ENCODE measurements at regions not wholly inside any gene's neighbourhood (a gene's known extent, or its start where the extent isn't known, plus 50 kb on each side); places are given as distances from the start of the nearest gene placed in this dataset.

DNA sequence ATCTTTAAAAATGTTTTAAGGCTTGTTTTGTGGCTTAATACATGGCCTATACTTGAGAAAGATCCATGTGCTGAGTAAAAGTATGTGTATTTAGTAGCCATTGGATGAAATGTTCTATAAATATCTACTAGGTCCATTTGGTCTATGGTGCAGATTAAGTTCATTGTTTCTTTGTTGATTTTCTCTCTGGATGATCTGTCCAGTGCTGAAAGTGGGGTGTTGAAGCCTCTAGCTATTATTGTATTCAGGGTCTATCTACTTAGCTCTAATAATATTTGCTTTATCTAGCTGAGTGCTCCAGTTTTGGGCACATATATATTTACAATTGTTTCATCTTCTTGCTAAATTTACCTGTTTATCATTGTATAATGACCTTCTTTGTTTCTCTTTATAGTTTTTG is 272.2 kb upstream of the NR4A3 start:
- no peak for DNase-seq (ENCODE audit: low spot score)

DNA sequence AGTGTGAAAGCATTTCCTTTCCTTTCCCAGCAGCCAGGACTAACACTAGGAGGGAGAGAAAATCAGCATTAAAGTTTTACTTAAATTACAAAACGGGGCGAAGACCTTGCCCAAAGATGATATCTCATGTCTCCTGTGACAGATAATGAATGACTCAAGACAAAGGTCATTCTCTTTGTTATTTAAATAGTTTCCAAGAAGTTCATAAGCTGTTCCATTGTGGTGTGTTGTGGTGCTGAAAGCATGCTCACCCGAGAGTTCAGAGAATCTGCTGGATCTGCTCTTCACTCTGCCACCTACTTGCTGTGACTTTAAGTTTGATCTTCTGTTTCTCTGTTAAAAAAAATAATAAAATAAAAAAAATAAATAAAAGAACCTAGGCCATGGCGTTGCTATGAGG is 265.9 kb upstream of the NR4A3 start:
- DNase-seq (ENCODE audit: low spot score), result no peak

DNA sequence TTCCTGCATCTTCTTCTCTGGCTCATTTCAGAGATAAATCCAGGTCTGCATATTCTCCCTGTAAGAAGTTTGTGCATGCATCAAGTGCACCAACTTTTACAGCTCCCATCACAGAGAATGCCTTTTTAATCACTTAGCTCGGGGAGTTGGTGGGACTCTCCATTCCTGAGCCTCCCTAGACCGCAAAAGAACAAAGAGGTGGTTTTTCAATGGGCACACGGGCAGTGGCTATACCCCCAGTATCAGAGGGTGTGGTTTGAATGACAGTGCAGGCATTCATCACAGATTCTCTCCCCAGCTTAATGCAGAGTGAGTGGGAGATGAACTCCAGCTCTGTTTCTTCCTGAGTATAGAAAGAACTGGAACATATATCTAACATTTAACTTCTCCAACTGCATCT is 264.7 kb upstream of the NR4A3 start:
- no peak for DNase-seq (ENCODE audit: low spot score)

DNA sequence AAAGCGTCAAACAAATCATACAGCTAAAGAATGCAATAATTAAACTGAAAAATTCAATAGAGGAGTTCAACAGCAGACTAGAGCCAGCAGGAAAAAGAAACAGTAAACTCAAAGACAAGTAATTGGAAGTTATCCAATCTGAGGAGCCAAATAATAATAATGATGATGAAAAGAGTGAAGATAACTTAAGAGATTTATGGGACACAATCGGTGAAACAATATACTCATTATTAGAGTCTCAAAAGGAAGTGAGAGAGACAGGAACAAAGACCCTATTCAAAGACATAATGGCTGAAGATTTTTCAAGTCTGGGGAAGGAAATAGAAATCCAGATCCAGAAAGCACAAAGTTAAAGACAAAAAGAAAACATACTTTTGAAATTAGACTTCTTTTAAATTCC is 263.9 kb upstream of the NR4A3 start:
- no peak for DNase-seq (ENCODE audit: low spot score)

DNA sequence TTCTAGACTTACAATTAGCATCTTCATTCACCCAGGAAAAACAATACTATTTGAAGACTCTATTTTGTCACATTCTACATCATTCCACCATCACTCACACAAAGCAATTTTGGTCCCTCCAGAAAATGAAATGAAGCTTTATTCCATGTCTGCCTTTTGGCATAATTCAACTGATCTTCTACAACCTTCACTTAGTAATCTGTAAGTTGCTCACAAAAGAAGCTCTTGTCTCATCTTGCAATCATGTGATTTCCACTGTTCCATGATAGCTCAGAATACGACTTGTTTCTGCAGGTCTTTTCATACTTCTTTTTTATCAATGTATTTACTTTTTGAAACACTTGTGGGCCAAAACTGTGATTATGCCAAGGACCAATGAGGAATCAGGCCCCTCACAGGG is 261.9 kb upstream of the NR4A3 start:
- no peak for DNase-seq (ENCODE audit: low spot score)

DNA sequence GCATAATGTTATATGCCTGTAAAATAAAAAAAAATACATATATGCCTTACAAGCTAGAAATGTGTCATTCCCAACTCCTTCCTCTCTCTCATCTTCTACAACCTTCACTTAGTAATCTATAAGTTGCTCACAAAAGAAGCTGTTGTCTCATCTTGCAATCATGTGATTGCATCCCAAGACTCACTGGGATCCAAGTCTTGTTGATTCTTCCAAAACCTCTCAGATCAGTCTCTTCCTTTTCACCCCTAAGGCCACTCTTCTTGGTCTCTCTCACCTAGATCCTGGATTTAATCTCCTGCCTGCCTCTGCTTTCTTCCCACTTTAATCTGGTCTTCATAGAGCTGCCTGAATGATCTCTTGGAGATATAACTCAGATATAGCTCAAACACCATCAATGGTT is 261.1 kb upstream of the NR4A3 start:
- no peak for DNase-seq (ENCODE audit: low spot score)

DNA sequence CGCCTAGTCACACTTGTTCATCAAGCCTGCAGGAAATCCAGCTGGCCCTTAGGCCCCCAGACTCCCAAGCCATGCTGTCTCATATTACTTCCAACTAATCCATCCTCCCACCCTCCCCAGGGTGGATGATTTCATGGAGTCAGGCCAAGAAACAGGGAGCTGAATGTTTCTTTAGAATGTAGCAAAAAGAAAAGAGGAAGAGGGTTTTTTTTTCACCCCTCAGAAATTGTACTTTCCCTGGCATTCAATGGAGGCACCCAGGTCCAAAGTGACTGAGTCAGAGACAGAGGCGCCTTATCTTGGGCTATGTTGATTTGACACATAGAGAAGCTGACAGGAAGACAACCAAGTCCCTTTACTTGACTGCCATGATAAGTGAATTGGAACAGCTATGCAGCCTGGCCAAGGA is 260.2 kb upstream of the NR4A3 start:
- no peak for DNase-seq (ENCODE audit: low spot score)

DNA sequence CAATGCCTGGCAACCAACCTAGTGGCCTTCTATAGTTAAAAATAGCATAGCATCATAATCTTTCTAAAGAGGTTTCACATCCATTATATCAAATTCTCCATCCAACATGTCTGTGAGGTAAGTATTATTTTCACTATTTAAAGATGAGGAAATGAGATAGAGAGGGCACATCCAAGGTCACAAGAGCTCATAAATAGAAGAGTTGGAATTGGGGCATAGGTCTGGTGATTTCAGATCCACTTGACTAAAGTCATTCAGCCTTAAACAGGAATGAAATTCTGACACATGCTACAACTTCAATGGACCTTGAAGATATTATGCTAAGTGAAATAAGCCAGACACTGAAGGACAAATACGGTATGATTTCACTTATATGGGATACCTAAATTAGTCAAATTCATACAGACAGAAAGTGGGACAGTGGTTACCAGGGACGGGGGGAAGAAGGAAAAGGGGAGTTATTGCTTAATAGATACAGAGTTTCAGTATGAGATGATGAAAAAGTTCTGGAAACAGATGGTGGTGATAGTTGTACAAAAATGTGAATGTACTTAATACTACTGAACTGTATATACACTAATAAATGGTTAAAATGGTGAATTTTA is 259.6 kb upstream of the NR4A3 start:
- no peak for DNase-seq (ENCODE audit: low spot score)

DNA sequence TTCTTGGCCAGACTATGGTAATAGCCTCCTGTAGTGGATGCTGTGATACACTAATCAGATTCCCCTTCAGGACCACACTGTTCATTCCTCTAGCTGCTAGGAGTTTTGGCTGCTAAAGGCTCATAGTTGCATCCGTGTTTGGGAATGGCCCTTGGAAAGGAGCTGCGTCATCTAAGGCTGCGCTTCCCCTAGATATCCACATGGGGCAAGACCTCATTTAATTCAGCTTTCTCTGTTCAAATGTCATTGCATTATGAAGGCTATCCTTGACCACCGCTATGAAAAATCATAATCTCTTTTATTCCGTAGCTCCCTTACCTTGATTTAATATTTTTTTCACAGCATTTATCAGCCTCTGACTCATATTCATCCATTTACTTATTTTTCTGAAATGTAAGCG is 258.3 kb upstream of the NR4A3 start:
- DNase-seq (ENCODE audit: low spot score), result no peak

DNA sequence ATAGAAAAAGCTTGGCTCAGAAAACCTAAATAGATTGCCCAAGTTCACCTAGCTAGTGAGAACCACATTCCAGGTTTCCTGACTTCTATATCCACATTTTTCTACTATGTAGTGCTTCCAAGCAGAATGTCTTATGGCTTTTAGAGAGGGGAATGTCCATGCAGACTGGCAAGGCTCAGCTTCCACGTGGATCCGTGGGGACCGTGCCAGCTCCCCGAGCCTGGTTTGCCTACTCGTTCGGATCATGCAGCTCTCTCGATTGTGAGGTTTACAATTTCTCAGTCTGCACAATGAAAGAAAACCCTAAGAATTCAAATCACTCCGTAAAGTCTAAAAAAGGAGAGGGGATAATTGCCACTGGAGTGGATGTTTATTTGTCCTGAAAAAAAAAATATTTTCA is 256.5 kb upstream of the NR4A3 start:
- DNase-seq (ENCODE audit: low spot score), result no peak

DNA sequence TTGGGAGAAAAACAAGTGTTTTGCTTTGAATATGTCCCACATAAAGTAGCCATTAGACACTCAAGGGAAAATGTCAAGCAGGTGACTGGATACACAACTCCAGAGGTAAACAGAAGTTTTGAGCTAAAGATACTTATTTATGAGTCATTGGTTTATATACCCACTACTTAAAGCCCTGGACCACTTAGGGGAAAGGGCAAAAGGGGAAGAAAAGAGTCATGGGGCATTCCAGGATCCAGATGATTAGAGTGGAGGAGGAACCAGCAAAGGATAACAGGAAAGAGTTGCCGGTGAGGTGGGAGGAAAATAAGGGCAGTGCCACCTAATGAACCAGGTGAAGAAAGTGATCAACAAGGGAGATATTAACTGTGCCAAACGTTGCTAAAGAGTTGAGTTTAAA is 254.2 kb upstream of the NR4A3 start:
- DNase-seq (ENCODE audit: low spot score), result no peak

DNA sequence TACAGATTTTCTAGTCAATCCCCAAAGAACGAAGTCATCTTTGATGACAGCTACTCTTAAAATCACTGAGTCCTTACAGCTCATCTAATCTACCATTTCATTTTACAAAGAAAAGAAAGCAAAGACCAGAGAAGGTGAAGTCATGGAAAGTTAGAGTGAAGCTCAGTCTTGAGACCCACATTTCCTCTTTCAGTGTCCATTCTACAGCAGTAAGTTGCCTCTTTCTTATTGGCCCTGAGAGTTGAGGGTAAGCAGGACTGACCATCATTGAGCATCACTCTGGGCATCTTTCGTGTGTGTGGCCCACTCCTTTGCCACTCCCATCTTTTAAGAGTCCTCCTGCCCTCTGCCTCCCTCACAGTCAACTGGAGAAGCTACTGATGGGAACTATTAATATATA is 251.8 kb upstream of the NR4A3 start:
- DNase-seq (ENCODE audit: low spot score), result no peak

DNA sequence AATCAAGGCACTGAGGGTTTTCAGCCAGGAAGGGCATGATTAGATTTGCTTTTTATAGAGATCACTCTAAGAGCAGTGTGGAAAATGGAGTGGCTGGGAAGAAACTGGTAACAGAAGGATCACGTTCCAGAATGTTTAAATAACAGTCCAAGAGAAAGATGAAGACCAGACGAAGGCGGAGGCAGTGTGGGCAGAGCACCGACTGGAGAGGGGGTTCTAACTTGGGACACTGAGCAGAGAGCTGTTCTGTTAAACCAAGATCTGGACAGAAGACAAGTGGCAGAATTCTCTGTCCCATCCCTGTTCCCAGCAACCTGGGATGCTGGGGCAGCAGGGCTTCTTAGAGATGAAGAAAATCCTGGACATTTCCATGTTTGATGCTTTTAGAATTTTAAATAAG is 249.1 kb upstream of the NR4A3 start:
- DNase-seq (ENCODE audit: low spot score), result no peak

DNA sequence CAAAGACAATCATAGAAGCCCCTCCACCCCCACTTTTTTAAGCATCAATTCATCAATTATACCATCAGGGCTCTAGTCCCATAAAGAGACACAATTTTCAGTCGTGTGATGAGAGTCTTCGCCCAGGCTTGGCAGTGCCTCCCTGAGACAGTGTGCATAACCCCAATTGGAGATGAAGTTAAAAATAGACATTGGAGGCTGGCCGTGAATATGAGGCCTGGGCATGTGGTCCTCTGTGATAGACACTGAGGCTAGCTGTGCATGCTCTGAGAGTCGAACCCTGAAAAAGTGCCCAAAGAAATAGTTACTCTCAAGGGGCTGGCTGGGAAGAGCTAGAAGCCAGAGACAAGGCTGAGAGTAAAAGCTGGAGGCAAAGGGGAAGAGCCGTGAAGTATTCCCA is 248.6 kb upstream of the NR4A3 start:
- no peak for DNase-seq (ENCODE audit: low spot score)

DNA sequence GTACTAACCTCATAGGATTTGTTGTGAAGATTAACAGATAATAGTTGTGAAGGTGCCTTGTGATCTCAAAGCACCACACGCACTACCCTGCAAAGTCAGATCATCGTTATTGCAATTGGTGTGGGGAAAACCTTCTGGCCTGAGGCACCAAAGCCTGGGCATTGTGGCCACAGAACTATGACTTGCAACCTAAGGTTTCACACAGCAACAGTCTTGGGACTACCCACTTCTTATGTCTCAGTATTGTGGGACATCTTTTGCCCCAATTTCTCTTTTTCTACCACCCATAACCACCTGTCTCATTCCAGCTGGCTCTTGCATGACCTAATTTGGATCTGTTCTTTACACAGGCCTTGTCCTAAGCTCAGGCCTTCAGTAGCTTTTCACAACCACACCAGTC is 247.8 kb upstream of the NR4A3 start:
- no peak for DNase-seq (ENCODE audit: low spot score)

DNA sequence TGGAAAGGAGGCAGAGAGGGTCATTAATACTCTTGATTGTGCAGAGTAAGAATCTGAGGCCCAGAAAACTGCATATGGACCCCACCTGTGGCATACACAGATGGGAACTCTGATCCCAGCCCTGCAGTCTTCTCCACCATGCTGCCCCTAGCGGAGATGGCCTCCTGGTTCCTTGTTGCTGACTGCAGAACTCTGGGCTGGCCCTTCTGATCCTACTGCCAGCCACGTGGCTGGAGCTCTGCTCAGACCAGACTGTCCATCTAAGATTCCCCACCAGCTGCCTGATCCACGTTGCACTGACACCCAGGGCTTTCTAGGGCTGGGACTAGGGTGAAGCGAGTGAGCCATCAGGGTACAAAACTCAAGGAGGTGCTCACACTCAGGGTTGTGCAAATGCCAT is 245.7 kb upstream of the NR4A3 start:
- DNase-seq (ENCODE audit: low spot score), result no peak

DNA sequence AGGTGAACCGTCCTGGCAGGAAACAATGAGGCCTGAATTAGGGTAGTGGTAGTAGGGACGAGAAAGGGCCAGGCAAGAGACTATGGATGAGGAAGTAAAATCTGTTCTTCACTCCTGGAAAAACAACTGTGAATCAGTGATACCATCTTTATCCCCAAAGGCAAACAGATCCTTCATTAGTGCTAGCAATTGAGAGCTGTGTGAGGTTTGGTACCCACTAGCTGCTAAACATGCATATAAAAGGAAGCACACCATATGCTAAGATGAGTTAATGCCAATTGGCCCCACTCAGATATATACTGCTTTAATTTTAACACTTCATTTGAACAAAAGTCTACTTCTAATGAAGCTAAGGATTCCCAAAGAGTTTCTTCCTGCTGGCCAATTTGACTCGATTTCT is 244.8 kb upstream of the NR4A3 start:
- DNase-seq (ENCODE audit: low spot score), result no peak

DNA sequence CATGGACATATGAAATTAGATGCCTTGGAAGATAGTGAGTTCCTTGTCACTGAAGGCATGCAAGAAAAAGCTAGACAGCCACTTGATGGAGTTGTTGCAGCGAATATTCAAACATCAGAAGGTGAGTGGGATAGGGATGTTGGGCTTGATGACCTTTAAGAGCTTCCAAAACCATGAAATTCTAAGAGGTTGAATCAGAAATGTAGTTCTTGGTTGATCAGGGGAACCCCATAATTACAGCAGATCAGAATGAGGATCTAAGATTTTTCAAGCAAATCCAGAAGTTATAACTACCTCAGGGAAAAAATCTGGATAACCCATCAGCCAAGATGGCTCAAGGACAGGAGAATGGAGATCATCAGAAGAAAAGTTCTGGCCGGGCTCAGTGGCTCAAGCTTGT is 244.3 kb upstream of the NR4A3 start:
- no peak for DNase-seq (ENCODE audit: low spot score)

DNA sequence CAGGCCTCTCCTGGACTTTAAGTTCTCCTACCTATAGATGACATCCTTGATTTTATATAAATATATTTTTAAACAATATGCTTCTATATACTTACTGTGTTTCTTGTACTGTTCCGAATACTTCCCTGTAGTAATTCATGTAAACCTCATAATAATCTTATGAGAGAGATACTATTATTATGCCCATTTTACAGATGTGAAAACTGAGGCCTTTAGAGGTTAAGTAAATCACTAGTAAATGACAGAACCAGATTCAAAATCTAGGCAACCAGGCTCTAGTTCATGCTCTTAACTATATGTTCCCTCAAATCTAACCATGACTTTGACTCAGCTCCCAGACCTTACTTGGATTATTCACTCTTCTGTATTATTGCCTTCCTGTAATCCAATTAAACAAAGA is 243.0 kb upstream of the NR4A3 start:
- DNase-seq (ENCODE audit: low spot score), result no peak

DNA sequence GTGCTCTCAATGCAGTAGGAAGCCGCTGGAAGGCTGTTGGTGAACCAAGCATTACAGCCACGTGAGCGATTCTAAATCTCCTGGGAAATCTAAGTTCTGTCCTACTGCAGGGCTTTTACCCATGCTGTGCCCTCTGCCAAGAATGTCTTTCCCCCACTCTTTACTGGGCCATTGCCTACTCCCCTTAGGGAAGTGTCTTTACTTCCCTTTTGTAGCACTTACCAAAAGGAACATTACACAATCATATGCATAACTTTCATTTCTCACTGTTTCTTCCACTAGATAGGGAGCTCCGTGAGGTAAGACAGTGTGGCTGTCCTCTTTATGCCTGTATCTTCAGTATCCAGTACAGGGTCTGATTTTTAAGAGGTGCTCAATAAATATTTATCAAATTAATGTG is 241.7 kb upstream of the NR4A3 start:
- DNase-seq (ENCODE audit: low spot score), result no peak

DNA sequence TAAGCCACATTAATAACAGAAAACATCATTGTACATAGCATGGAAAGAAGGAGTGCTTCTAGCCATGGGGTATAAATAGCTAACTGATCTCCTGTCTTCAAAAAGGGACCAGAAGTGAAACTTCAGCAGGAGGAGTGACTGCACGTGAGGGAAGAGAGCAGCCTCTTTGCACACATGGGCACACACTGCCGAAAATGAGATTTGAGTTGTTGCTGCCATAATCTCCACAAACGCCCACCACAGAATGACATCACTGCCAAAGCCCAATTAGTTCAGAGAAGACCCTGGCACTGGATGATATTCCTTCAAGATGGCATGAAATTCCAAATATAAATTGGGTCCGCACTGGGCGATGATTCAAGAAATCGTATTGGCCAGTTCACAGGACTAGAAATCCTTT is 238.9 kb upstream of the NR4A3 start:
- DNase-seq (ENCODE audit: low spot score), result no peak

DNA sequence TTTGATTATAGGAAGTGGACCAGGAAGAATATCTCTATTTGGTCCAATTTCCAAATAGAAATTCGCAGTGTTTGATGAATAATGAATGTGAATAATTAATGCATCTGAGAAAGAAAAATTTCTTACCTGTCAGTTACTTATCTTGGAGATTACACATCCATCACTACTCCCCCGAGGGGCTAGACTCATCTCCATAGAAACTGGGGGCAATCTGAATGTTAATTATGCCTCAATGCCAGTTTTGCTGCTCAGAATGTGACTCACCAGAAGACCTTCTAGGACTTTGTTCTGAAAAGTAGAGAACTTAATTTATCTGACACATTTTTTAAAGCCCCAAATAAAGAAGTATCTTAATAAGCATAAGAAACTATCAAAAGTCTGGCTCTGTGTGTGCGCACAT is 233.4 kb upstream of the NR4A3 start:
- no peak for DNase-seq (ENCODE audit: low spot score)

DNA sequence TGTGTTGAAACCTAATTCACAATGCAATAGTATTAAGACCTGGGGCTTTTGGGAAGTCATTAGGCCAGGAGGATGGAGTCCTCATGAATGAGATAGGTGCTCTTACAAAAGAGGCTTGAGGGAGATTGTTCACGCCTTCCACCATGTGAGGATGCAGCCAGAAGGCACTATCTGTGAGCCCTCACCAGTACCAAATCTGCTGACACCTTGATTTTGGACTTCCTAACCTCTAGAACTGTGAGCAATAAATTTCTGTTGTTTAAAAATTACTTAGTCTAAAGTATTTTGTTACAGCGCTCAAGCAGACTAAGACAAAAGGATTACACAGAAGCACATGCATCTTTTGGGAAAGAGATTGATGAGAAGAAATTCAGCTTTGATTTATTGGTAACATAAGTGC is 232.9 kb upstream of the NR4A3 start:
- no peak for DNase-seq (ENCODE audit: low spot score)

DNA sequence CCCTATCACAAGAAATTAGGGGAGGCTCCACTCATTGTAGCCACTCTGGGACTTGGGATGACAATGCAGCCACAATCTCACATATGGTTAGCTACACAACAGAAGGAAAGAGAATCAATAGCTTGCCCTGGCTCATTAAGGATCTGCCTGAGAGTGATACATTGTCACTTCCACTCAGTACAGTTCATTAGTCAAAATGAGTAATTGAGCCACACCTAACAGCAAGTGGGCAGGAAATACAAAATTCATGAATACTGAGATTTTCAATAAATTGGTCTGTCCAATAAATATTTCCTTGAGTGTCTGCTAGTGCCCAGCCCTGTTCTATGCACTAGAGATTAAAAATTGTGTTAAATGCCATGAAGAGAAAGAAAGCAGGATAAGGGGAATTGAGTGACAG is 231.3 kb upstream of the NR4A3 start:
- no peak for DNase-seq (ENCODE audit: low spot score)

DNA sequence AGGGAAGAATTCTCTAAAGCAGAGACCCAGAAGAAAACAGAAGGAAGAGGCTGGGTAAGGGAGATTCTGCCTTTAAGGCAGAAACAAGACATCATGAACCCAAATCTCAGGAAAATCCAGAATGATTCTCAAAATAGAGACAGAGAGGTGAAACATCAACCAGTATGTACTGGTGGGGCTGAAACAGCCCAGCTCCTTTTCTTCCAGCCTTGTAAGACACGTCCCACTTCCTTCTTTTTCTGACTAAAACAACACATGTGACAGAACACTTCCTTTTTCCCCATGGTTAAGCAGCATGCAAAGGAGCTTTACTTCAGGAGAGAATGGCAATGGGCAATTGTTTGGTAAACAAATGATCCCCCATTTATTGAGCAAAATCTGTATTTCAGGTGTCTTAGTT is 230.8 kb upstream of the NR4A3 start:
- no peak for DNase-seq (ENCODE audit: low spot score)
